ENCODE measurements at regions not wholly inside any gene's neighbourhood (a gene's known extent, or its start where the extent isn't known, plus 50 kb on each side); places are given as distances from the start of the nearest gene placed in this dataset.

DNA sequence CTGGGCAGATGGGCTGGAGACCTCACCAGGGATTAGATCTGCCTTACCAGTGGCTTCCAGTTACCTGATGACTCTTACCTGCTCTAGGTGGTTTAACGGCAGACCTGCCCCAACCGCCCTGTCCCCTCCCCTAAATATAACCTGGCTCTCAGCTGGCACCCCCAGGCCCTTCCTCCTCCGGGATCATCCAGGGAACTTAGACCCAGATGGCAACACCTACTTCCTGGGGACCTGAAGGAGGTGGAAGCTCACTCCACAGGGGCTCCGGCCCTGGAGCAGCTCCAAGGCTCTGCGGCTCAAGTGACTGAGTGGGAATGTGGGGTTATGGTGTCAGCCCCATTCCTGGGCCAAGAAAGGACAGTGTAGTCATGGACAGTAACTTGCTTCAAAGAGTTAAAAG is 130.4 kb downstream of the OLFM1 start:
- no peak for TF ChIP-seq ZBTB8A (IDR thresholded peaks at IDR 0.05; ENCODE audit: partially characterized antibody)
- TF ChIP-seq EZH2 (IDR thresholded peaks at IDR 0.05; ENCODE audit: borderline replicate concordance, low read depth, low read length): no peak
- no peak for TF ChIP-seq HDAC2 (IDR thresholded peaks at IDR 0.05)
- TF ChIP-seq, protein P1, sequence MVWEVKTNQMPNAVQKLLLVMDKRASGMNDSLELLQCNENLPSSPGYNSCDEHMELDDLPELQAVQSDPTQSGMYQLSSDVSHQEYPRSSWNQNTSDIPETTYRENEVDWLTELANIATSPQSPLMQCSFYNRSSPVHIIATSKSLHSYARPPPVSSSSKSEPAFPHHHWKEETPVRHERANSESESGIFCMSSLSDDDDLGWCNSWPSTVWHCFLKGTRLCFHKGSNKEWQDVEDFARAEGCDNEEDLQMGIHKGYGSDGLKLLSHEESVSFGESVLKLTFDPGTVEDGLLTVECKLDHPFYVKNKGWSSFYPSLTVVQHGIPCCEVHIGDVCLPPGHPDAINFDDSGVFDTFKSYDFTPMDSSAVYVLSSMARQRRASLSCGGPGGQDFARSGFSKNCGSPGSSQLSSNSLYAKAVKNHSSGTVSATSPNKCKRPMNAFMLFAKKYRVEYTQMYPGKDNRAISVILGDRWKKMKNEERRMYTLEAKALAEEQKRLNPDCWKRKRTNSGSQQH (CRISPR knock-in tag; IDR thresholded peaks at IDR 0.05): no peak
- TF ChIP-seq NRF1 (conservative IDR thresholded peaks at IDR 0.05 in 1 of 2, IDR thresholded peaks at IDR 0.05 in 1 of 2): no peak
- TF ChIP-seq ERF (CRISPR knock-in tag; IDR thresholded peaks at IDR 0.05): no peak
- TF ChIP-seq CBFB (CRISPR knock-in tag; IDR thresholded peaks at IDR 0.05): no peak
- TF ChIP-seq CHD1 (IDR thresholded peaks at IDR 0.05; ENCODE audit: low read length): no peak
- no peak for TF ChIP-seq COPS2 (conservative IDR thresholded peaks at IDR 0.05)

All from K562 (cell line).